OCI-LY3 (cell line): ENCODE measurements at regions not wholly inside any gene's neighbourhood (a gene's known extent, or its start where the extent isn't known, plus 50 kb on each side); places are given as distances from the start of the nearest gene placed in this dataset.

Experiments
- EZH2phosphoT487 ChIP-seq: fragments of 200-600 bp; shearing (Covaris generic); IDR thresholded peaks from 2 replicates; pipeline ENCODE4 v1.6.1; 2018; ENCODE audit warnings: antibody characterized with exemption, mixed run types, low read depth
- TF ChIP-seq, protein P1 (sequence below): fragments of 200-600, 300-600 bp; sonication (generic); IDR thresholded peaks from 2 replicates; pipeline ENCODE4 v1.5.1; 2014; ENCODE audit warnings: antibody characterized with exemption, low read length, low read depth

- TF ChIP-seq, protein P1, sequence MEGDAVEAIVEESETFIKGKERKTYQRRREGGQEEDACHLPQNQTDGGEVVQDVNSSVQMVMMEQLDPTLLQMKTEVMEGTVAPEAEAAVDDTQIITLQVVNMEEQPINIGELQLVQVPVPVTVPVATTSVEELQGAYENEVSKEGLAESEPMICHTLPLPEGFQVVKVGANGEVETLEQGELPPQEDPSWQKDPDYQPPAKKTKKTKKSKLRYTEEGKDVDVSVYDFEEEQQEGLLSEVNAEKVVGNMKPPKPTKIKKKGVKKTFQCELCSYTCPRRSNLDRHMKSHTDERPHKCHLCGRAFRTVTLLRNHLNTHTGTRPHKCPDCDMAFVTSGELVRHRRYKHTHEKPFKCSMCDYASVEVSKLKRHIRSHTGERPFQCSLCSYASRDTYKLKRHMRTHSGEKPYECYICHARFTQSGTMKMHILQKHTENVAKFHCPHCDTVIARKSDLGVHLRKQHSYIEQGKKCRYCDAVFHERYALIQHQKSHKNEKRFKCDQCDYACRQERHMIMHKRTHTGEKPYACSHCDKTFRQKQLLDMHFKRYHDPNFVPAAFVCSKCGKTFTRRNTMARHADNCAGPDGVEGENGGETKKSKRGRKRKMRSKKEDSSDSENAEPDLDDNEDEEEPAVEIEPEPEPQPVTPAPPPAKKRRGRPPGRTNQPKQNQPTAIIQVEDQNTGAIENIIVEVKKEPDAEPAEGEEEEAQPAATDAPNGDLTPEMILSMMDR = no peak
- no peak for TF ChIP-seq EZH2phosphoT487
These were observed 1247.5 kb upstream of the ACVR2A start for GRCh38 chr2:146597291-146597690.
